Peyer's patch (tissue), 4 donors: ENCODE measurements at regions not wholly inside any gene's neighbourhood (a gene's known extent, or its start where the extent isn't known, plus 50 kb on each side); places are given as distances from the start of the nearest gene placed in this dataset.

Experiments
- DNase-seq, 3 donors: peaks; one replicate each; pipeline ENCODE4 v3.0.0-alpha.2; 2017 to 2019
- H3K27ac ChIP-seq, 4 donors: fragments of 200-600 bp; sonication (generic); one replicate each; pipeline ENCODE4 v1.5.1; 2016 to 2019
- H3K27me3 ChIP-seq, 2 donors: fragments of 200-600 bp; sonication (generic); one replicate each; pipeline ENCODE4 v1.5.1; 2019
- H3K36me3 ChIP-seq, 3 donors: fragments of 200-600 bp; sonication (generic); one replicate each; pipeline ENCODE4 v1.5.1; 2016 to 2019
- H3K4me1 ChIP-seq, 4 donors: fragments of 200-600 bp; sonication (generic); one replicate each; pipeline ENCODE4 v1.5.1; 2016 to 2019
- H3K4me3 ChIP-seq, 4 donors: fragments of 200-600 bp; sonication (generic); 1 replicate in 3 of 4; 2 replicates in 1 of 4; pipeline ENCODE4 v1.5.1; 2016 to 2019; ENCODE audit warnings: mild to moderate bottlenecking in 1 of 4
- H3K9me3 ChIP-seq, 4 donors: fragments of 200-600 bp; sonication (generic); one replicate each; pipeline ENCODE4 v1.5.1; 2016 to 2019; ENCODE audit warnings: mild to moderate bottlenecking in 1 of 4
- POLR2A ChIP-seq, 2 donors: fragments of 450-650 bp; IDR thresholded peaks; one replicate each; pipeline ENCODE4 v1.5.1; 2017; ENCODE audit warnings: antibody characterized with exemption in 2 of 2, mild to moderate bottlenecking in 2 of 2, moderate library complexity in 2 of 2
- TF ChIP-seq, protein P1 (sequence below), 6 experiments: fragments of 450-650 bp in 4 of 6; fragments of 200-600 bp in 2 of 6; sonication (generic) in 1 of 6; IDR thresholded peaks; one replicate each; pipeline ENCODE4 v1.5.1; 2017 to 2019; ENCODE audit warnings: antibody characterized with exemption in 6 of 6, mild to moderate bottlenecking in 3 of 6, moderate library complexity in 1 of 6

DNA sequence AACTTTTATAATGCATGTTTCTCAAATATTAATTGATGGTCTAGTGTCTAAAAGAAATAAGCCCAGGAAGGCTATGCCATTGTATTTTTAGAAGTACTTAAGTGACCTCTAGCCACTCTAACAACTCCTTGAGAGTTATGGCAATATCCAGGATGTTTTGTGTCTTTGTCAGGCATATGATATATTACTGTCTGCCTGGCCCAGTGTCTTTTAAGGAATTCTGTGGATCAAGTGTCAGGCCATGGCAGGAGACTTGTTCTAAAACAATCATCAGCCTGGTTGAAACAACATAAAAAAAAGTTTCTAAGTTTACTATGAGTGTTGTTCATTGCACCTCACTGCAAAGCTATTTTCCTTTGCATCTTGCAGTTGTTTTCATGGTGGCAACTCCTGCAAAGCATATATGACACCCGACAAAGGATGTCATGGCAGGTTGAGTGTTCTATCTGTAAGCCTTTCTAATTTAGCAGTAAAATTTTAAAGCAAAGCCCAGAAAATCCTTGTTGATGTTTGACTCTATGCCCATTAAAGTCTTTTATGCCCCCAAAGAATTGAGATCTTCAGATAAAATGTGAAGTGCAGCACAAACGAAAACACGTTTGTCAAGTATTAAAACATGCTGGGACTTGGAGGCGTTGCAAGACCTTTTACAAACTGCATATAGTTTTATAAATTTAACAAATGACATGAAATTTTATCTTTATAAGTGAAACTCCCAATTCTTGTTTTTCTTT lies 89.5 kb upstream of the SLC38A2 start:
- peak overlapping the region in 1 of 4 donors; percentile 9 for H3K27ac ChIP-seq
- no peaks in the 10 kb centered on the region for H3K36me3 ChIP-seq
- no peaks in the 10 kb centered on the region for H3K9me3 ChIP-seq
- DNase-seq, result no peak
- TF ChIP-seq POLR2A (IDR thresholded peaks at IDR 0.05), result no peak
- TF ChIP-seq, protein P1, sequence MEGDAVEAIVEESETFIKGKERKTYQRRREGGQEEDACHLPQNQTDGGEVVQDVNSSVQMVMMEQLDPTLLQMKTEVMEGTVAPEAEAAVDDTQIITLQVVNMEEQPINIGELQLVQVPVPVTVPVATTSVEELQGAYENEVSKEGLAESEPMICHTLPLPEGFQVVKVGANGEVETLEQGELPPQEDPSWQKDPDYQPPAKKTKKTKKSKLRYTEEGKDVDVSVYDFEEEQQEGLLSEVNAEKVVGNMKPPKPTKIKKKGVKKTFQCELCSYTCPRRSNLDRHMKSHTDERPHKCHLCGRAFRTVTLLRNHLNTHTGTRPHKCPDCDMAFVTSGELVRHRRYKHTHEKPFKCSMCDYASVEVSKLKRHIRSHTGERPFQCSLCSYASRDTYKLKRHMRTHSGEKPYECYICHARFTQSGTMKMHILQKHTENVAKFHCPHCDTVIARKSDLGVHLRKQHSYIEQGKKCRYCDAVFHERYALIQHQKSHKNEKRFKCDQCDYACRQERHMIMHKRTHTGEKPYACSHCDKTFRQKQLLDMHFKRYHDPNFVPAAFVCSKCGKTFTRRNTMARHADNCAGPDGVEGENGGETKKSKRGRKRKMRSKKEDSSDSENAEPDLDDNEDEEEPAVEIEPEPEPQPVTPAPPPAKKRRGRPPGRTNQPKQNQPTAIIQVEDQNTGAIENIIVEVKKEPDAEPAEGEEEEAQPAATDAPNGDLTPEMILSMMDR (IDR thresholded peaks at IDR 0.05), result no peak
- peaks cover 0 to 26% (median 16%) of the 10 kb centered on the region in 4 donors for H3K4me1 ChIP-seq
- H3K4me3 ChIP-seq, result no peak overlapping the region
- no peaks in the 10 kb centered on the region for H3K27me3 ChIP-seq

DNA sequence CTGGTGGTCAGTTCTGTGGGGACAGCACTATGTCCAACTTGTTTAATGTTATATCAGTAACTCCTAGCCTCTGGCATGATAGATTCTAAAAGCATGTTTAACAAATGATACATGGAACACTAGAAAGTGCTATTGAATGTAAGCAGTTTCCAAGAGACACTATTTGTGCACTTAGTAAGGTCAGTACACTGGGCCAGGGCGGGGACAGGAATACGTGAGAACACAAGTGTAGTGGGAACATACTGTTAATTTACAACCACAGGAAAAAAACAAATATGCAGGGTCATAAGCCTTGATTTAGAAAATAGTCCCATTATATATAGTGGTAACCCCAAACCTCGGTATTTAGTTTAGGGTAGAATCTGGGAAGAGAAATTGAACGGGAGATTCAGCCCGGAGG lies 88.9 kb upstream of the SLC38A2 start:
- no peak overlapping the region for H3K4me3 ChIP-seq
- TF ChIP-seq, protein P1 (IDR thresholded peaks at IDR 0.05), result no peak
- TF ChIP-seq POLR2A (IDR thresholded peaks at IDR 0.05), result no peak
- H3K36me3 ChIP-seq, result no peaks in the 10 kb centered on the region
- peaks cover 0 to 26% (median 16%) of the 10 kb centered on the region in 4 donors for H3K4me1 ChIP-seq
- peak overlapping the region in 1 of 4 donors; percentile 27 for H3K27ac ChIP-seq
- no peak for DNase-seq
- H3K27me3 ChIP-seq, result no peaks in the 10 kb centered on the region
- no peaks in the 10 kb centered on the region for H3K9me3 ChIP-seq

DNA sequence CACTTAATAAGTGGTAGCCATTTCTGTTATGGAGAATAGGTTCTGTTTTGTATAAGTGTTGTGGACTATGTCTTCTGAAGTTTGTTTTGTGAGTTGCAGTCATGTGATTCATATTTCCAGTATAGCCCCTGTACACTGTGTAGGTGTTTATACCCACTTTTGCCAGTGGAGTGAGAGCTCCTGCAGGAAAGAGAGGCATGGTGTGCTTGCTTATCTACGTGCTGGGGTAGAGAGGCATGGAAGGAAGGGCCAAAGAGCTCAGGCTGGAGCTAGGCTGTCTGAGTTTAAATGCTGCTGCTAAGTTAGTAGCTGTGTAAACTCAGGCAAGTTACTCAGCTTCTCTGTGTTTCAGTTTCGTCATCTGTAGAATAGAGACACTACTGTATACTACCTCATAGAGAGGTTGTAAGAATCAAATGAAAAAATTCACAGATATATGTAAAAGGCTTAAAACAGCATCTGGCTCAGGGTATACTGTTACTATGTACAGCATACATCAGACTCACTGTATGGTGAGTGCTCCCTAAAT lies 88.2 kb upstream of the SLC38A2 start:
- TF ChIP-seq, protein P1 (IDR thresholded peaks at IDR 0.05), result no peak
- no peak for TF ChIP-seq POLR2A (IDR thresholded peaks at IDR 0.05)
- peaks cover 0 to 26% (median 16%) of the 10 kb centered on the region in 4 donors for H3K4me1 ChIP-seq
- no peaks in the 10 kb centered on the region for H3K36me3 ChIP-seq
- no peak for DNase-seq
- H3K27ac ChIP-seq, result peak overlapping the region in 2 of 4 donors; percentile 27 to 71
- H3K9me3 ChIP-seq, result no peaks in the 10 kb centered on the region
- H3K4me3 ChIP-seq, result no peak overlapping the region
- no peaks in the 10 kb centered on the region for H3K27me3 ChIP-seq

DNA sequence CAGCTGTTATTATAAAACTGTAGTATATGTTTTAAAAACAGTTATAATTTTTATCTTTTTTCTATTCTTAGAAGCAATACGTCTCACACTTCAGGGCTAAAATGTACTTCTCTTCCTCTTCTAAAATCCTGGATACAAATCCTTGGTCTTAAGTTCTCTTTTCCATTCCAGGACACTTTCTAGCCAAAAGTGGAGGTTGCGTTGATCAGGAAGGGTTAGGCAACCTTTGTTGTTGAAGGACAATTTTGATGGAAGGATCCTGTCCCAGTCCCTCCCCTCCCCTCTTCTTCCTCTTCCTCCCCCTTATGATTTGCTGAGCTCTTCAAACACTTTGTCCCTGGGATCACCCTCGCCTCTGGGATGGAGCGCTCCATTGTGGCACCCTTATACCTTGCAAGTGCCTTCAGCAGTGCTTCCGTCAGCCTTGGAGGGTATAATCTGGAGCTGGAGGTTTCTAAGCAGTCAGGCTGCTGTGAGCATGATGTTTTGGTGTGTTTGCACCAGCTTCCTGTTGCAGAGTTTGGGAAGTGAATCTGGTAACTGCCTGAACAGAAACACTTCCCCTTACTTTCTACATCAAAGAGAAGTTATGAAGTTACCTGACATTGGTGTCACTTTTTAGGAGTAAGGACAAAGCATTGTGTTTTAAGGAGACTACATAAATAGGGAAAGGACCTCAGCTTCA lies 87.4 kb upstream of the SLC38A2 start:
- no peaks in the 10 kb centered on the region for H3K36me3 ChIP-seq
- TF ChIP-seq POLR2A (IDR thresholded peaks at IDR 0.05), result no peak
- TF ChIP-seq, protein P1 (IDR thresholded peaks at IDR 0.05), result no peak
- H3K9me3 ChIP-seq, result no peaks in the 10 kb centered on the region
- no peak overlapping the region for H3K4me3 ChIP-seq
- H3K27me3 ChIP-seq, result no peaks in the 10 kb centered on the region
- peak in 2 of 3 donors; percentile 48 to 61 for DNase-seq
- peaks cover 0 to 26% (median 16%) of the 10 kb centered on the region in 4 donors for H3K4me1 ChIP-seq
- H3K27ac ChIP-seq, result peak overlapping the region in 3 of 4 donors; percentile 27 to 71 (median 54)

DNA sequence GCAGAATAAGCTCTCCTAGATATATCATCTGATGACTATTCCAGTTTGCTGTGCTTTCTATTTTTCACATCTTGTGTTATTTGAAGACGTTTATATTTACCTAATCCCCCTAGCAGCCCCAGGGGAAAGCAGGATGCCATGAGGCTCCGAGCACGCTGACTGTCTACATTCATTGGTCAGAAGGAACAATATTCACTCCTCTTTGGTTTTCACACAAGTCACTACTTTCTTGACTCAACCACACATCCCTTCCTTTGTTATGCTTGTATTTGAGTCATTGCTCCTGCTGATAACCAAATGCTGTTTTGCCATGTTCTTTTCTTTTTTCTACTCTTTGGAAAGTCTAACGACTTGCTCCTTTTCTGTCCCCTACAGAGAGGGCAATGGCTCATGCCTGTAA lies 86.5 kb upstream of the SLC38A2 start:
- peaks cover 0 to 26% (median 16%) of the 10 kb centered on the region in 4 donors for H3K4me1 ChIP-seq

More for the DNA sequence above, 86.5 kb upstream of the SLC38A2 start:
- Histone ChIP-seq H3K4me3 (no peak overlapping the region), H3K27ac (peak overlapping the region in 2 of 4 donors; percentile 21 to 32), H3K9me3 (no peaks in the 10 kb centered on the region), H3K27me3 (no peaks in the 10 kb centered on the region), H3K36me3 (no peaks in the 10 kb centered on the region)
- TF ChIP-seq POLR2A (IDR thresholded peaks at IDR 0.05), result no peak
- TF ChIP-seq, protein P1 (IDR thresholded peaks at IDR 0.05), result no peak
- no peak for DNase-seq
